ENCODE measurements at regions not wholly inside any gene's neighbourhood (a gene's known extent, or its start where the extent isn't known, plus 50 kb on each side); places are given as distances from the start of the nearest gene placed in this dataset.
A peak's percentile ranks its signal among the peaks of the same experiment; 100 is the strongest.

- no peaks in the 10 kb centered on the region for H3K9me3 ChIP-seq (replicated peaks in 1 of 3)
- no peaks in the 10 kb centered on the region for H3K27me3 ChIP-seq
- H3K4me1 ChIP-seq (replicated peaks in 1 of 2): peaks cover 11 to 16% of the 10 kb centered on the region in 2 donors
- H3K36me3 ChIP-seq (replicated peaks in 1 of 2): no peaks in the 10 kb centered on the region
- WGBS, 4 donors: 39 to 64% (median 59%) methylated on average over 5 of the region's 5 CpGs
- intact Hi-C loops (cut with DNase I): no loop called here
- peak in 6 of 7 donors; percentile 64 to 82 (median 72) for DNase-seq
- TF ChIP-seq, protein P1, sequence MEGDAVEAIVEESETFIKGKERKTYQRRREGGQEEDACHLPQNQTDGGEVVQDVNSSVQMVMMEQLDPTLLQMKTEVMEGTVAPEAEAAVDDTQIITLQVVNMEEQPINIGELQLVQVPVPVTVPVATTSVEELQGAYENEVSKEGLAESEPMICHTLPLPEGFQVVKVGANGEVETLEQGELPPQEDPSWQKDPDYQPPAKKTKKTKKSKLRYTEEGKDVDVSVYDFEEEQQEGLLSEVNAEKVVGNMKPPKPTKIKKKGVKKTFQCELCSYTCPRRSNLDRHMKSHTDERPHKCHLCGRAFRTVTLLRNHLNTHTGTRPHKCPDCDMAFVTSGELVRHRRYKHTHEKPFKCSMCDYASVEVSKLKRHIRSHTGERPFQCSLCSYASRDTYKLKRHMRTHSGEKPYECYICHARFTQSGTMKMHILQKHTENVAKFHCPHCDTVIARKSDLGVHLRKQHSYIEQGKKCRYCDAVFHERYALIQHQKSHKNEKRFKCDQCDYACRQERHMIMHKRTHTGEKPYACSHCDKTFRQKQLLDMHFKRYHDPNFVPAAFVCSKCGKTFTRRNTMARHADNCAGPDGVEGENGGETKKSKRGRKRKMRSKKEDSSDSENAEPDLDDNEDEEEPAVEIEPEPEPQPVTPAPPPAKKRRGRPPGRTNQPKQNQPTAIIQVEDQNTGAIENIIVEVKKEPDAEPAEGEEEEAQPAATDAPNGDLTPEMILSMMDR (IDR thresholded peaks at IDR 0.05): no peak
- TF ChIP-seq POLR2A (IDR thresholded peaks at IDR 0.05): no peak
- no peak overlapping the region for H3K27ac ChIP-seq
- no peak overlapping the region for H3K4me3 ChIP-seq
These were observed 236.8 kb downstream of the OPA1 start for GRCh38 chr3:193829781-193830180.

DNA sequence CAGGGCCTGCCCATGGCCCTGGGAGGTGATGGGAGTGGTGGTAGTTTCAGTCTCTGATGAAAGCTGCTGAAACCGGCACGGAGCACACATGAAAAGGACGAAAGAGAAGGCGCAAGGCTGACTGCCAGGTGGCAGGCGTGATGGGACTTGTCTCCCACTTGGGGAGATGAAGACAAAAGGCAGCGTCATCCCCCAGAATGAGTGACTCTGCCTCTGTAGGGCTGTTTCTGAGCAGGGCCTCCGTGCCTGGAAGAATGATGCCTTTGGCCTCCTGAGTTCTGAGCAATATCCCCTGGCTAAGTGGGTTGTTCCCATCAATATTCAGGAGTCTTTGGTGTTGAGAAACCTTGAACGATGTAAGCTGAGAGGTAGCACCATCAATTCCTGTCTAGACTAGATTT is 237.8 kb downstream of the OPA1 start:
- Histone ChIP-seq H3K4me3 (no peak overlapping the region), H3K4me1 (replicated peaks in 1 of 2) (peaks cover 11 to 16% of the 10 kb centered on the region in 2 donors), H3K9me3 (replicated peaks in 1 of 3) (no peaks in the 10 kb centered on the region), H3K27ac (no peak overlapping the region), H3K36me3 (replicated peaks in 1 of 2) (no peaks in the 10 kb centered on the region), H3K27me3 (no peaks in the 10 kb centered on the region)
- TF ChIP-seq, protein P1 (IDR thresholded peaks at IDR 0.05): no peak
- TF ChIP-seq POLR2A (IDR thresholded peaks at IDR 0.05): no peak
- WGBS, 4 donors: 94 to 98% (median 97%) methylated on average over 8 of the region's 8 CpGs
- intact Hi-C loops (cut with DNase I): no loop called here
- DNase-seq: peak in 1 of 7 donors; percentile 27

DNA sequence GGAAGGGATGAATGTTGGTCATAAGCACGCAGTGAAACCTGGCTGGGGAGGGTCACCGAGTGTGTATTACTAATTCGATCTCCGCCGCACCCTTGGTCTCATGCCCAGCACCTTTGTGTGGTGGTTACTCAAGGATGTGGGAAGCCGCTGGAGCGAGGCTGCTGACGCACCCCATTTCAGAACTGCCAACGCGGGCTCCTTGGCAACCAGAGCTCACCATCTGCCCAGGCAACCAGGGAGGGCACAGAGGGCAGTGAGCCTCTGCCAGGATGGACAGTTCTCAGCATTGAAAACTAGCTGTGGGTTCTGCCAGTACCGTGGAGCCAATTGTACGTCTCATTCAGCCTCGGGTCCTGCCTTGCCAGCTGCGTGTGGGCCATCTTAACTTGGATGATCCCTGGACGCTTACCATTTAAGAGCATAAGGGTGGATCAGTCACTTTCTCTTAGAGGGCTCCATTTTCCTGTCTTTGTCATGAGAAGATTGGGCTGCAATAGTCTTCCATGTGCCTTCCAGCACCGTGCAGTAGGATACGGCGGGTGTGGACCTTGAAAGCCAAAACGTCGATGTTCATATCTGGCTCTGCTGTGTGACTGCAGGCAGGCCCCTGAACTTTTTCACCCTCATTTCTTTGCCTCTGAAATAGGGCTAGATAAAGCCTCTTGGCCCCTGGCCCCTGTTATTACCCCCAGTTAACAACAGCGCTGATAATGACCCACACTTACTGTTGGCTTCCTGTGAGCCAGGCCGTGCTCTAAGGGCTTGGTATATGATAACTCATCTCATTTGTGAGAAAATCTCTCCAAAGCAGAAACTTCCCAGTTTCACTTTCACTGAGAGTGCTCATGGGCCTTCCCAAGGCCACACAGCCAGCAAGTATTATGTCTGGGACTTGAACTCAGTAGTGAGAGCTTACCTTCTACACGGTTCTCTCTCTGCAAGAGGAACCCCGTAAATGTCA is 238.8 kb downstream of the OPA1 start:
- TF ChIP-seq POLR2A (IDR thresholded peaks at IDR 0.05): no peak
- TF ChIP-seq, protein P1 (IDR thresholded peaks at IDR 0.05): no peak
- Histone ChIP-seq H3K4me1 (replicated peaks in 1 of 2) (peaks cover 8 to 9% of the 10 kb centered on the region in 2 donors), H3K27ac (no peak overlapping the region), H3K4me3 (no peak overlapping the region), H3K9me3 (replicated peaks in 1 of 3) (no peaks in the 10 kb centered on the region), H3K27me3 (no peaks in the 10 kb centered on the region), H3K36me3 (replicated peaks in 1 of 2) (no peaks in the 10 kb centered on the region)
- DNase-seq: peak in 3 of 7 donors; percentile 17 to 55 (median 39)
- intact Hi-C loops (cut with DNase I): no loop called here
- WGBS, 4 donors: 69 to 83% (median 74%) methylated on average over 17 to 24 of the region's 24 CpGs

- no peaks in the 10 kb centered on the region for H3K36me3 ChIP-seq (replicated peaks in 1 of 2)
- no peak overlapping the region for H3K4me3 ChIP-seq
- intact Hi-C loops (cut with DNase I): no loop called here
- DNase-seq: peak in 1 of 7 donors; percentile 17
- no peaks in the 10 kb centered on the region for H3K9me3 ChIP-seq (replicated peaks in 1 of 3)
- no peak overlapping the region for H3K27ac ChIP-seq
- whole genome bisulfite sequencing, 4 donors: 88 to 93% (median 91%) methylated on average over 5 of the region's 5 CpGs
- H3K4me1 ChIP-seq (replicated peaks in 1 of 2): peaks cover 5 to 8% of the 10 kb centered on the region in 2 donors
- no peaks in the 10 kb centered on the region for H3K27me3 ChIP-seq
- TF ChIP-seq POLR2A (IDR thresholded peaks at IDR 0.05): no peak
- TF ChIP-seq, protein P1 (IDR thresholded peaks at IDR 0.05): no peak
These were observed 239.9 kb downstream of the OPA1 start for GRCh38 chr3:193832833-193833413.

All from adrenal gland (tissue), 9 donors.